ENCODE measurements at regions not wholly inside any gene's neighbourhood (a gene's known extent, or its start where the extent isn't known, plus 50 kb on each side); places are given as distances from the start of the nearest gene placed in this dataset.

DNA sequence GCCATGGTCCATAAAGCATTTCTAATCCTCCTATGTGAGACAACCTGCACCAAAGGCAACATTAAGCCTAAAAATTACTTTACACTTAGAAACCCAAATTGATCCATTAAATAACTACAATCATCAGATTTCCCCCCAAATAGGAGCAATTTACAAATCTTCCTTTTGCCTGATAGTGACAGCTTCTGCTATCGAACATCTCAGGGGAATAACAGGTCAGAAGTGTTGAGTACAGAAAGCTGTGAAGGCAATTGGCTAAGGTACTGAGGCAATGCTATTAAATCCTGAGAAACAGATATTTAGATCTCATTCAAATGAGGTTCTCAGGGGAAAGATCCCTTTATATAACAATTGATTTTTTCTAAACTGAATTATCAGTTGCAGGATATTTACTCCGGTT is 141.1 kb downstream of the PIK3R1 start:
- TF ChIP-seq, protein P1, sequence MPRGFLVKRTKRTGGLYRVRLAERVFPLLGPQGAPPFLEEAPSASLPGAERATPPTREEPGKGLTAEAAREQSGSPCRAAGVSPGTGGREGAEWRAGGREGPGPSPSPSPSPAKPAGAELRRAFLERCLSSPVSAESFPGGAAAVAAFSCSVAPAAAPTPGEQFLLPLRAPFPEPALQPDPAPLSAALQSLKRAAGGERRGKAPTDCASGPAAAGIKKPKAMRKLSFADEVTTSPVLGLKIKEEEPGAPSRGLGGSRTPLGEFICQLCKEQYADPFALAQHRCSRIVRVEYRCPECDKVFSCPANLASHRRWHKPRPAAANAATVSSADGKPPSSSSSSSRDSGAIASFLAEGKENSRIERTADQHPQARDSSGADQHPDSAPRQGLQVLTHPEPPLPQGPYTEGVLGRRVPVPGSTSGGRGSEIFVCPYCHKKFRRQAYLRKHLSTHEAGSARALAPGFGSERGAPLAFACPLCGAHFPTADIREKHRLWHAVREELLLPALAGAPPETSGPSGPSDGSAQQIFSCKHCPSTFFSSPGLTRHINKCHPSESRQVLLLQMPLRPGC (tag by site-specific recombination; IDR thresholded peaks at IDR 0.05), result no peak
- TF ChIP-seq KLF7 (tag by site-specific recombination; IDR thresholded peaks at IDR 0.05; ENCODE audit: borderline replicate concordance), result no peak
- no peak for TF ChIP-seq BCL11A (tag by site-specific recombination; IDR thresholded peaks at IDR 0.05; ENCODE audit: low read depth)
- TF ChIP-seq, protein P2, sequence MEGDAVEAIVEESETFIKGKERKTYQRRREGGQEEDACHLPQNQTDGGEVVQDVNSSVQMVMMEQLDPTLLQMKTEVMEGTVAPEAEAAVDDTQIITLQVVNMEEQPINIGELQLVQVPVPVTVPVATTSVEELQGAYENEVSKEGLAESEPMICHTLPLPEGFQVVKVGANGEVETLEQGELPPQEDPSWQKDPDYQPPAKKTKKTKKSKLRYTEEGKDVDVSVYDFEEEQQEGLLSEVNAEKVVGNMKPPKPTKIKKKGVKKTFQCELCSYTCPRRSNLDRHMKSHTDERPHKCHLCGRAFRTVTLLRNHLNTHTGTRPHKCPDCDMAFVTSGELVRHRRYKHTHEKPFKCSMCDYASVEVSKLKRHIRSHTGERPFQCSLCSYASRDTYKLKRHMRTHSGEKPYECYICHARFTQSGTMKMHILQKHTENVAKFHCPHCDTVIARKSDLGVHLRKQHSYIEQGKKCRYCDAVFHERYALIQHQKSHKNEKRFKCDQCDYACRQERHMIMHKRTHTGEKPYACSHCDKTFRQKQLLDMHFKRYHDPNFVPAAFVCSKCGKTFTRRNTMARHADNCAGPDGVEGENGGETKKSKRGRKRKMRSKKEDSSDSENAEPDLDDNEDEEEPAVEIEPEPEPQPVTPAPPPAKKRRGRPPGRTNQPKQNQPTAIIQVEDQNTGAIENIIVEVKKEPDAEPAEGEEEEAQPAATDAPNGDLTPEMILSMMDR (tag by site-specific recombination; IDR thresholded peaks at IDR 0.05), result no peak
- no peak for TF ChIP-seq GLI4 (tag by site-specific recombination; IDR thresholded peaks at IDR 0.05)
- no peak for TF ChIP-seq MYNN (tag by site-specific recombination; IDR thresholded peaks at IDR 0.05; ENCODE audit: borderline replicate concordance)
- TF ChIP-seq ZNF394 (tag by site-specific recombination; IDR thresholded peaks at IDR 0.05; ENCODE audit: borderline replicate concordance), result no peak
- no peak for TF ChIP-seq ZBTB8A (tag by site-specific recombination; IDR thresholded peaks at IDR 0.05)
